T-helper 1 cell (primary cell): ENCODE measurements at regions not wholly inside any gene's neighbourhood (a gene's known extent, or its start where the extent isn't known, plus 50 kb on each side); places are given as distances from the start of the nearest gene placed in this dataset.

Experiments
- DNase-seq, 5 donors: peaks; one replicate each; pipeline ENCODE4 v3.0.0-alpha.2; 2012 to 2020

DNA sequence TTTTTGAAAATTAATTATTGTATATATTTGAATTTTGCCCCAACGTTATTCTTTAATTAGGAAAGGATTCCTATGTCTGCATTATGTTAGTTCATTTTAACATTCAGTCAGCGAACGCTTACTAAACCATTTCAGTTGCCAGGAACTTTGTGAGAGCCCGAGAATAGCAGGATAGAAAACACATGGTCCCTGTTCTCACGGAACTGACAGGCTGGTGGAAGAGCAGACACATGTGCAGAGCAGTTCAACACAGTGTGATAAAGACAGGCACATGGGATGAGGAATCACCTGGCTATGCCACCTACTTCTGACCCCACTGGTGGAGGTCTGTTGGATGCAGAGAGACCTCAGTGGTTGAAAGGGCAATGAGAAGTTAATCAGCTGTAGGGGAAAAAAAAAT, 367.2 kb downstream of the EPM2A start:
- no peak for DNase-seq

- no peak for DNase-seq
Measured at GRCh38 chr6:145370559-145370958, 364.8 kb downstream of the EPM2A start.

DNA sequence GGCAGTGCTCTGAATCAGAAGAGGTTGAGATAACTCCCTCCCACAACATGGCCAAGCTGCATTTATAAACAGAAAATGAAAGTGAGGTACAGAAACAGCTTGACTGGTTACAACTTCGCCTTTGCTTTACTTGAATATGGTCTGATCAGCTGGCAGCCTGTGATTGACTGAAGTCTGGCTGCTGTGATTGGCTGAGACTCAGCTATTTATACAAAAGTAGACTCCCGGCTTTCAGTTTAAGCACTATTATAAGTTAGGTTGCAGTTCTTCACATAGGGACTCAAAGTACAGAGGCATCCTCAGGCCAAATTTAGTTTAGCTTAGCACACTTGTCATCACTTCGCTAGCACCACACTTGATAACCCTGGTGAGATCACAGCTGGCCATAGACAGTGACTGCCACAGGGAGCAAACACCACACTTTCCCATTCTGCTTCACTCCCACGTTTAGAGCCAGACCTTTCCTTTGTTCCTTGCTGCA, 362.6 kb downstream of the EPM2A start:
- DNase-seq = peak in 2 of 5 donors; percentile 6 to 52

- no peak for DNase-seq
Measured at GRCh38 chr6:145373826-145374225, 361.5 kb downstream of the EPM2A start.

DNA sequence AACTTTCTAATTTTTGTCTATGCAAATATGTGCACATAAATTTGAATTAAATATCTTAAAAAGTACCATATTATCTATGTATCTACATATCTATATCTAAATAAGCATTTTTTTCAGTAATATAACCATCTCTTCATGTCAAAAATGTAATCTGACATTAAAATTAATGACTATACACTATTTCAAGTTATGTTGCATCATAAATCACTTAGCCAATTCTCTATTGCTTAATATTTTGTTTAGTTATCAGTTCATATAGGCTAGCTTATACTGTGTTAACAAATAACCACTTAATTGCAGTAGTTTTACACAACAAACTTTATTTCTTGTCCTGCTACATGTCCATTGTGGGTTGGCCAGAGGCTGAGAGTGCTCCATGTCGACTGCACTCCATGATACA, 360.8 kb downstream of the EPM2A start:
- no peak for DNase-seq

DNA sequence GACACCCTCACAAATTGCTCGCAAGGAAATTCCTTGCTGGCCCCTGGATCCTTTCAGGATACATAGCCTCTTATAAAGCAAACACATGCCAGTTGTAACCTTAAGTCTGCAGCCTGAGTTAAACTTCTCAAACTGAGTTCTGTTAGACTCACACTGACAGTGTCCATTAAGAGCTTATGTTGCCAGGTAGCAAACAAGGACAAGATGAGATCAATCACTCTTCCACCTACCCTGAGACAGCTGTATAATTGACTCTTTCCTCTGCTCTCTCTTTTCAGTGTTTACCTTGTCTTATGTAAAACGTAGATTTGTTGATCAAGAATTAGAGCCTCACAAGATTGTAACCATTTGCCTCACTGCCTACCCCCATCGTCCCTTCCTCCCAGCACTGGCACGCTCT, 359.8 kb downstream of the EPM2A start:
- no peak for DNase-seq

DNA sequence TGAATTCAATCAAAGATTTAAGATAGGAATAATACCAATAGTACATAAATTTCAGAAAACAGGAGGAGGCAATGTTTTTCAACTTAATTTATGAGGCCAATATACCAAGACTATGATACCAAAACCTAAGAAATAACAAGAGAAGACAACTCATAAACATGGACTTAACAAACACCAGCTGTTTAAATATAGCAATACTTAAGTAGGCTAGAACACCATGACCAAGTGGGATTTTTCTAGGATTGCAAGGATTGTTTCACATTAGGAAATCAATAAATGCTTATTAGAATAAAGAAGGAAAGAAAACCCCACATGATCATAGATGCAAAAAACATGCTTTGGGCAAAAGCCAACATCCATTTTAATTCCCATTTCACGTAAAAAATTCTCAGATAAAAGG, 355.1 kb downstream of the EPM2A start:
- DNase-seq = no peak

DNA sequence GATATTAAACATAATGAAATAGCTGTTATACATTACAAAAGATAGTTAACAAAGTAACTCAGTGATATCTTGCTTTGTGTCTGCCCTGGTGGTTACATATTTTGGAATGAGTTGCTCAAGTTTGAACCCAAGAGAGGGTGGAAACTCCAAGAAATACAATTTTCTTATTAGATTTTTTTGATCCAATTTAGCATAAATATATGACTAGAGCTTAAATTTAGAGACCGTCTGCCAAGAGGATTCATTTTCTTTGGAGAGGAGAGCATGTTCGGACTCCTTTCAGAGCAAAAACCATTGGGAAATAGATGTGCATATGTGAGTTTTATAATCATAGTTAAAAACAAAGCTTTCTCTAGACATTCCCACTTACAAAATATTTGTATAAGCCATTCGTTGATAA, 353.4 kb downstream of the EPM2A start:
- DNase-seq = no peak

GRCh38 chr6:145383428-145383827, 351.9 kb downstream of the EPM2A start:
- no peak for DNase-seq

GRCh38 chr6:145384503-145384902, 350.8 kb downstream of the EPM2A start:
- DNase-seq = no peak

DNA sequence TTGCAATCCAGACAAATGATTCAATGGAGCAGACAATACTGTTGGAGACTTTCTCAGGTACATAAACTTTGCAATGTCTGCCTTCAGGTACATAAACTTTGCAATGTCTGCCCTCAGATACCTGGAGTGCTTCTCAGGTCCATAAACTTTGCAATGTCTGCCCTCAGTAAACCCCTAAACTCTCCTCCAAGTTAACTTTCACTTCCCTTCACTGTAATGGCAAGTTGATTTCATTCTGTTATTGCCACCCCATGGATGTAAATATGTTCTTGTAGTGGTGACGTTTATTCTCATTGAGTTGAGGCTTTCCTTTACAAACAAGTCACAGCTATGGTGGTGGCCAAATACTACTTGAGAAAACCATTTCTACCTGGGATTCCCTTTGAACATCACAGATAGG, 338.8 kb downstream of the EPM2A start:
- no peak for DNase-seq

GRCh38 chr6:145400508-145400907, 334.8 kb downstream of the EPM2A start:
- DNase-seq = no peak

- no peak for DNase-seq
Measured at GRCh38 chr6:145405006-145405551, 330.2 kb downstream of the EPM2A start.

DNA sequence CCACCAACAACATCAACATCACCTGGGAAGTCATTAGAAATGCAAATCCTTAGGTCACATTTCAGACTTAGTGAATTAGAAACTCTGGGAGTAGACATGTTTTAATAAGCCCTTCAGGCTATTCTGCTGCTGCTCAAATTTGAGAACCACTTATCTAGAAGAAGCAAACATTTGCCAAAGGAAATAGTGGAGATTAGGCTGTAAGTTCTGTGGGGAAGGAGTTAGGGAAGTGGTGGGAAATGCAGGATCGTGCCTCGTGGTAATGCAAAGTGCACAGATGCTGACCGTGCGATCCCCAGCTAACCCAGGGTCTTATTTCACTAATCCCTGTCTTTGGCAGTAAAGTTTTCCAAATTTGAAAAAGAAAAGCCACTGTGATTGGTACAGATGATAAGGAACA, 328.5 kb downstream of the EPM2A start:
- DNase-seq = no peak

GRCh38 chr6:145415616-145416015, 319.7 kb downstream of the EPM2A start:
- DNase-seq = no peak

- DNase-seq = no peak
Measured at GRCh38 chr6:145420599-145420998, 314.7 kb downstream of the EPM2A start.

- DNase-seq = no peak
Measured at GRCh38 chr6:145423936-145424335, 311.4 kb downstream of the EPM2A start.

- DNase-seq = no peak
Measured at GRCh38 chr6:145427232-145427631, 308.1 kb downstream of the EPM2A start.

- DNase-seq = no peak
Measured at GRCh38 chr6:145428706-145429105, 306.6 kb downstream of the EPM2A start.

DNA sequence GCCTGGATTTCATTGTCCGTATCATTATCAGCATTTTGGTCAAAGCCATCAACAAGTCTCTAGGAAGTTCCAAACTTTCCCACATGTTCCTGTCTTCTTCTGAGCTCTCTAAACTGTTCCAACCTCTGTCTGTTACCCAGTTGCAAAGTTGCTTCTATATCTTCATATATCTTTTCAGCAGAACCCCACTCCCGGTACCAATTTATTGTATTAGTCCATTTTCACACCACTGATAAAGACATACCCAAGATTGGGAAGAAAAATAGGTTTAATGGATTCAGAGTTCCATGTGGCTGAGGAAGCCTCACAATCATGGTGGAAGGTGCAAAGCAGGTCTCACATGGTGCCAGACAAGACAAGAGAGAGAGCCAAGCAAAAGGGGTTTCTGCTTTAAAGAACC, 293.2 kb downstream of the EPM2A start:
- no peak for DNase-seq

DNA sequence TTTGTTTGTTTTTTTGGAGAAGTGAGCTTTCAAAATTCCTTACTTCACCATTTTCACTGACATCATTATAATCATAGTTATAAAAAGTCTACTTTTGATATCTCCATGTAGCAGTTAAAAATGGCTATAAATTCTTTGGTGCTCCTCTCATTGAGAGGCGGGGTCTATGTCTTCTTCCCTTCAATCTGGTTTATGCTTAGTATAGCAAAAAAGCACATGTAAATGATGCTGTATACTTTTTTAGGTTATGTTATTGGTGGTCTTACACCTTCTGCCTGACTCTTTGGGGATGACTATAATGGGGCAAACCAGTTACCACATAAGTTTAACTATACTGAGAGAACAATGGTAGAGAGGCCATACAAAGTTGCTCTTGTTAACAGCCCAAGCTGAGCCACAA, 289.6 kb downstream of the EPM2A start:
- DNase-seq = no peak

DNA sequence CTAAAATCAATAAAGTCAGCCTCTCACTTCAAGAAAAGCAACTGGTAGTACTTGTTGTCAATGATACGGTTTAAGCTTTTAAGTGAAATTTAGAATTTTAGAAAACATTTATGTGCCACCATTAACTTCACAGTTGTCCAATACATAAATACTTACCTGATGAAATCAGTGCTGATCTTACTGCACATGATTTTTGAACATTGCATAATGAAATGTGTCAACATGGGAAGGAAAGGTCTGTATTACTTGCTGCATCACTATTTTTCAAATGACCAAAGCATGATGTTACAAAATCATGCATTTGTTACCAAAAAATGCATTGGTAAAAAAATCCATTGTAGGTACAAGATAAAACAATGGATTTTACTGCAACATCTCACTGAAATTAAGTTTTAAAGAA, 284.3 kb downstream of the EPM2A start:
- no peak for DNase-seq

- DNase-seq = no peak
Measured at GRCh38 chr6:145453376-145453775, 281.9 kb downstream of the EPM2A start.

DNA sequence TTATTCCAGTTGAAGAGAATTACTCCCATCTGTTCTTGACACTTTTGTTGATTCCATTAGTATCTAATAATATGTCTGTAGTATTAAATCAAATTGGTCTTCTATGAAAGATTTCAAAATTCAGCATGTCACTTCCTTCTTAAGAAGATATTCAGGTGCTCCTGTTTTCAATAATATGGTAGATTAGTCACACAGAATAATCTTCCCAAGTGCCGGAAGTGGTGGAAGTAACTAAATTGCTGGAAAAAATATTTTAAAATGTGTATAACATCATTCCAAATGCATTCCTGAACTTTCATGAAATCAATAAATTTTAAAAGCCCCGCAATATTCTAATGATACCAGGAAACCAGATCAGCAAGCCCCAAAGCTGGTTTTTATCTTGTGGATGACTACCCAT, 281.3 kb downstream of the EPM2A start:
- DNase-seq = no peak

DNA sequence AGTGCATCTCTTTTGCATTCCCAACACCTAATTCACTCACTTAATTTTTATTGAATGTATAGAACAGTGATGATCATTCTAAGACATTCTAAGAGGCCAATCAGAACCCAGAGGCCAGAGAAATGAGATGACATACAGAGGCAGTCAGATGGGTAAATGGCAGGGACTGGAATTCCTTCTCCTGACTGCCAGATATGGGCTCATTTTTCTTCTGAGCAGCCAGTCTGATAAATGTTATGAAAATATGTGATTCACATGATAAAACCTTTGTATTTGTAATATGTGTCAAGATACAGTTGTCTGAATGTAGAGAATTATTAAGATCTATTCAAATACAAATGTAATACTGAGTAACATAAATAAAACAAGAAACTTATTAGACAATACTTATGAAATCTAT, 277.8 kb downstream of the EPM2A start:
- no peak for DNase-seq

DNA sequence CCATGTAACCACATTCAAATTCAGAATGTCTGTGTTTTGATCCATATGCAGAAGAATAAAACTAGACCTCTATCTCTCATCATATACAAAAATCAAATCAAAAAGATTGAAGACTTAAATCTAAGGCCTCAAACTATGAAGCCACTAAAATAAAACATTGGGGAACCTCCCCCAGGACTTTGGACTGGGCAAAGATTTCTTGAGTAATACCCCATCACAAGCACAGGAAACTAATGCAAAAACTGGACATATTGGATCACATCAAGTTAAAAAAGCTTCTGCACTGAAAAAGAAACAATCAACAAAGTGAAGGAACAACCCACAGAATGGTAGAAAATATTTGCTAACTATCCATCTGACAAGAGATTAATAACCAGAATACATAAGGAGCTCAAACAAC, 266.8 kb downstream of the EPM2A start:
- no peak for DNase-seq
